ENCODE measurements at regions not wholly inside any gene's neighbourhood (a gene's known extent, or its start where the extent isn't known, plus 50 kb on each side); places are given as distances from the start of the nearest gene placed in this dataset.

DNA sequence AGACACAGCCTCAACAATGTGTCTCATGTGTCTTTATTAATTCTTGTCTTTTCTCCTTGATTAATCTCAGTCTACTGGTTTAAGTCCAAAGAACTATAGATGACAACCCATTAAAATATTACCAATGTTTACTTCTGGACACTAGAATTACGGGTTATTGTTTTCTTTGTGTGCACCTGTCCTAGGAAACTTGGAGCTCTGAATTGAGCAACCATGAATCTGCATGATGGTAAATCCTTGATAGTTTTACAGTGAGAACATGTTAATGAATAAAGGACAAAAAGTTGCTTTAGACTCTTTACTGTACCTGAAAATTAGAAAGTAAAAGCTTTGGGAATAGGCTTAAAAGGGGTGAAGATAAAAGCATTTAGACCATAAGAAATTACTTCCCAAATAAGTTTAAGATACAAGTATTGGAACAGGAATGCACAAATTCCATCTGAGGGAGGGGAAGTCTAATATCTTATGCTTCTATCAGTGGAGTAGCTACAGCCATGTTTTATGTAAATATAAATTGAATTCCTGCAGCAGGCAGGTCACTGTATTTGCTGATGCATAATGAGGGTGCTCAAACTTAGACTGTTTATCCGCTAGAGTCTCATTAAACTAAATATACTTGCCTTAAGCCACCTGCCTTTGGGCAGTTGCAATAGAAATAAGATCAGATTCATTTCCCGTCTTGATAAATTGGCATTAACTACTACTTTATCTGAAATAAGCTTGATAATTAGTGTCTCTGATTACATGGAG is 603.7 kb upstream of the GCFC2 start:
- DNase-seq: no peak

DNA sequence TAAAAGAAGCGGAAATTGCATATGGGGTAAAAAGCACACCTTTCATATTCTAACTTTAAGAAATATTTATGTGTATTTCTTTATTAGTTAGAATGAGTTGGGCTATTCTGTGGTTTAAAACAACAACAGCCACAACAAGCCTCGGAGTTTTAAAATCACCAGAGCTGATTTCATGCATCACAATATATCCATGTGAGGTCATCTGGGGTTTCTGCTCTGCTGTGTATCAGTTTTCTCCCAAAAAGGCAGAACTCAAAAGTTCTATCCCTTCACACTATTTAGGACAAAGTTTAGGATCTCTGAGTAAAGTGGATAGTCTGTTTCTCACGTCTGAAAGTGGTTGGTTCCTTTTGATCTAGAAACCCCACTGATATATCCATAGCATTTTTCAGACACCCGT is 601.5 kb upstream of the GCFC2 start:
- no peak for DNase-seq

DNA sequence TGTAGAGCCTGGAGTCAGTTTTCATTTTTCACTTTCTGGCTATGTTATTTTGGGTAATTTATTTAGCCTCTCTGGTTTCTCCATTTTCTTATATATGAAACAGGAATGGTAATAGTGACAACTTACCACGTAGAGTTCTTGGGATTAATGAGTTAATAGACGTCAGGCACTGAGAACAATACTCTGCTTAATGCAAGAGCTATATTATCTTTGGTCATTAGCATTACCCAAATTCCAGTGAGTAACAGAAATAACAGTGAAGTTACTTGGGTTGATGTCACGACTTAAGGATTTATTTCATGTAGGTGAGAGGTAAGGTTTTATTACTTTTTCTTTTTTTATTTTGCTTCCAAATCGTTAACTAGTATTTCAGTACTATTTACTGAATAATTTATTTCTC is 601.0 kb upstream of the GCFC2 start:
- no peak for DNase-seq

DNA sequence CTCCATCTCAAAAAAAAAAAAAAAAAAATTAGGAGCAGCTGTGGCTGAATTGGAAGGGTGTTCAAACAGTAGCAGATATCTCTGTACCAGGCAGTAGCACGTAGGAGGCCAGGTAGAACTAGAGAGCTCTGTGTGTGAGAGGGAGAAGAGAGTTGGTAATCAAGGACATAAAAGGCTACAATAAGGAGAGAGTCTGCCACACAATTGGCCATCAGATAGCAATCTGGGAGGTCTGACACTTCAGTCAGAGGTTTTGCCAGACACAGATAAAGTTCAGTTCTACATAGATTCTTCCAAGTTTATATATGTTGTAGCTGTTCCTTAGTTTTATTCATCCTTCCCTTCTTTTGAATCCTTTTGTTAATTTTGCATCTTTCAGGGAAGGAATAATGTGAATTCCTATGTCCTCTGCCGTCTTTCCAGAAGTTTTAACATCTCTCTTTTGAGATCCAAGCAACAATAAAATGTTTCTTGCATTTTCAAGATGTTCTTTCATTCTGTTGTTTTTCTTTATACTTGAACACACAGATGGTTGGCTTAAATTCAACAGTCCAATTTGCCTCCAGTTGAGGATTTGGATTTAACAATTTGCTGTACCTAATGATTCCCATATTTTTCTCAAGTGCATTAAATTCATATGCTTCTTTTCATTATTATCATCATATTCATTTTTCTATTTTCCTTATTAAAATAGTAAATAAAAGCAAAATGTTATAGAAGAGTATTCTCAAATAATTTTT is 600.3 kb upstream of the GCFC2 start:
- DNase-seq: no peak

DNA sequence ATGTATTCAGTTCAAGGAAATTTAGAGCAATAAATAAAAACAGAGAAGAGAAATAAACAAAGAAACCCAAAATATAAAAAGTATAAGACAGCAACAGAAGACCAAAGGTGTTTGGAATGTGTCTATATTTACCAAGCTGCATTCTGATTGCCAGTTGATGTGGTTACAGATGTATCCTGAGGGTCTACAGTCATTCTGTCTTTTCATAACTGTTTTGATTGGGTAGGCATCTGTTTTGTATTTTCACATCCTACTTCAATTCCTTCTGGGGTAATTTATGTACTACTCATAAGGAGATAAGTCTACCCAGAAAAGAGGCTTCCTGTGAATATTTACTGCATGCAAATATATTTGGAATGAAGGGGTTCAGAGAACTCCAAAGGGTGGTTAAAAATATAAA is 596.8 kb upstream of the GCFC2 start:
- no peak for DNase-seq

DNA sequence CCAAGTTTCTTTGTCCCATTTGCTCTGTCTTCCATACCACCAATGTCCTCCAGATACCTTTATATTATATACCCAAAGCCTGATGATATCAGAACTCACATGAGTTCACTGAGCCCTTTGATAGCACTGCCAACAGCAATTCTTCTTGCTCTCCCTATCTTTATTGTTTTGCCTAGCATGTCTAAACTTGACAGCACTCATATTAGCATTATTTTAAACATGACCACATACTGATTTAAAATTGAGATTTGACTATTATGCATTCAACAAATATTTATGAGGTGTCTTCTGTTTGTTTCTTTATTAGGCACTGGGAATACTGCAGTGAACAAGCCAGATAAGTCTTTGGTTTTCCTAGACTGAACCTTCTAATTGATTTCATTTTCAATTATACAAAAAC is 587.3 kb upstream of the GCFC2 start:
- no peak for DNase-seq

DNA sequence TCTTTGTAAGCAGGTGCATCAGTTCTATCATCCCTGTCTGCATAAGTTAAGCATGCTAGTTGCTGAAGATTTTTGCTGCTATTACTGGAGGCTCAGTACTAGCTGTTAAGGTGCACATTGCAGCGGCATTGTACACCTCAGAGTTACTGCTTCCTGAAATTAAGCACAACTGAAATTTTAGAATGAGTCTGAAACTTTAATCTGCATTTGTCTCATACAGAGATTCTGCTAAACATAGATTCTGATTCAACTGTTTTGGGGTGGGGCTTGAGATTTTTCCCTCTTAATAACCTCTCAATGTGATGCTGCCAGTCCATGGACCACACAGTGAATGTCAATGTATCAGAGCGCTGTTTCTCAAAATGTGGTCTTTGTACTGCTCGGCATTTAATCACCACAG is 585.7 kb upstream of the GCFC2 start:
- no peak for DNase-seq

DNA sequence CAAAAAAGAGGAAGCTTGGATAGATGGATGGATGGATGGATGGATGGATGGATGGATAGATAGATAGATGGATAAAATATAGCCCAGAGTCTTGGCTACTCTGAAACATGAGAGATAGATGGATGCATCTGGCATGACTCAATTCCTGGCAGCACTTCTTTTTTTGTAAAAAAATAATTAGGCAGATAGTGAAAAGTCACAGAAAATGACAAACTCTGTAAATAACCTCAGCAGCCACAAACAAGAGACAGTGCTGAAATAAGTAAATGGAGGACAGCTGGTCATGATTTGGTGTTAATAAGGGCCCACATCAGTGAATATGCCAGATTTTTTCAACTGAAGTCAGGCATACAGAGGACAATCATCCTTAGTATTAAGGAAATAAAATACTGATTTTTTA is 585.0 kb upstream of the GCFC2 start:
- DNase-seq: no peak

DNA sequence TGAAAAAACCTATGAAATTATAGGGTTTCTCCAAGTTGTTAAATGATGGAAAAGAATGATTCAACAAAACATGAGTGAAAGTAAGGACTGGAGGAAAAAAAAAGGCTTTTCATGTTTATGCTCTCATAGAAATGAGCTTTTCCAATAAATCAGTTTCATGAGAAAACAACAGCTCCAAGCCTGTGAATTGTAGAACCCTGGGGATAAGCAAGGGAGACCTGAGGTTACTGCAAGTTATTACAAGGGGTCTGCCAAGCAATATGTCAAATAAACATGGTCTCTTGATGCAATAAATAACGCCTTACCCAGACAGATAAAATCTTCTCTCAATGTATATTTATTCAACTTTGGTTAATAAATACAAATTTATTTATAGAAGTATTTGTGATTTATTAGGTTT is 577.9 kb upstream of the GCFC2 start:
- no peak for DNase-seq

DNA sequence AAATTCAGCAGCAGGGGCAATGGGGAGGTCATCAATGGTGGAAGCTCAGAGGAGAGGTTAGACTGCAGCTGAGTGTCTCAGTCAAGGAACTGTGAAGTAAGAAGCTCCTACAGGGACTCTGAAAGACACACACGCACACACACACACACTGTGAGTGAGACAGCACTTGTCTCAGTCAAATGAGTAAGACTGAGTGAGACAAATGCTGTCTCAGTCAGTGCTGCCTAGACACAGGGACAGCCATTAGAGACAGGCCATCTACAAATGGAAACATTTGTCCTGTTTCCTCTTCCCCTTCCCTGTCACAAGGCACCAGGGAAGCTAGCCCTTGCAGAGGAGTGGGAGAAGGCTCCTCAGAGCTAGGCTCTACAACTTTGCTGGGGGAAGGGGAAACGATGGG is 577.4 kb upstream of the GCFC2 start:
- no peak for DNase-seq

DNA sequence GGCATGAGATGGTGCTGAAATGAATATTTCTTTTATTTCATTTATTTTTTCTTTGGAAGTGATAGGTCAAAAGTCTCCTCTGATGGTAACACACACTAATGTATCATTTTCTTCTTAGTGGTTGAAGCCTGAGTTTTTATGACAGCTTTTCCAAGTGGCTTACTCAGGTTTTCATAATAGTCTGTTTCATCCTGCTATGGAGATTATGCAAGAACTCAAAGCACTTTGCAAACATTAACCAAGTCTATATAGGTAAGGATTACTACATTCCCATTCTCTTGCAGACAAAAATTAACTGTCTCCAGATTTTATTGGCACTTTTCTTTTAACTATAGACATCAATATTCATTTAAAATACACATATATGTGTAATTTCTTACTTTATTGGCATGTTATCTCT is 572.6 kb upstream of the GCFC2 start:
- no peak for DNase-seq

DNA sequence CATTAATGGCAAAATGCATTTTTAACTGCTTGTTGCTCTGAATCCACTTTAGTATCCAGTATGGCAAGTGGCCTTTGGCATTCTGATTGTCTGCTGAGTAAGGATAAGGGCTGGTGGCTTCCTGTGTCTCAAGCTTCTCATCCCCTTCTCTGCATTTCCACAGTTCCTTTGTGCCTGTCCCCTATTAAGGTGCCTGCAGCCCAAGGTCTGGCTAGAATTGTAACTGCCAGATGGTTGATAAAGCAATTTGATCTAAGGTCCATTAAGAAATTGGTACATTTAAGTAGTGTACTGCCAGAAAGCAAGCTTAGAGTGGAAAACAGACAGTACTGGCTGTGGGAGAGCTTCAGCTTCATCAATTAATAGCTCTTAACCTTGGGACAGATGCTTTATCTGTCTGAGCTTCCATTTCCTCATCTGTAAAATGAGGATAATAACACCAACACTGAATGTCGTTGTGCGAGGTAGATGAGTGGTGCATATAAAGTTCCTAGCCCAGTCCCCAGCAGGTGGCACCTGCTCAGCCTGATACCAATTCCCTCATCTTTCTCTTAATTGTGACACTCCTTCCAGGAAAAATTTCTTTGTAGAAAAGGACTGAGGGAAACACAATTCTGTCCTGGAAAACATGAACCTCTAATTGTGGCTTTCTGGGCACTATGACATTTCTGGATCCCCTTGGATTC is 570.6 kb upstream of the GCFC2 start:
- no peak for DNase-seq

DNA sequence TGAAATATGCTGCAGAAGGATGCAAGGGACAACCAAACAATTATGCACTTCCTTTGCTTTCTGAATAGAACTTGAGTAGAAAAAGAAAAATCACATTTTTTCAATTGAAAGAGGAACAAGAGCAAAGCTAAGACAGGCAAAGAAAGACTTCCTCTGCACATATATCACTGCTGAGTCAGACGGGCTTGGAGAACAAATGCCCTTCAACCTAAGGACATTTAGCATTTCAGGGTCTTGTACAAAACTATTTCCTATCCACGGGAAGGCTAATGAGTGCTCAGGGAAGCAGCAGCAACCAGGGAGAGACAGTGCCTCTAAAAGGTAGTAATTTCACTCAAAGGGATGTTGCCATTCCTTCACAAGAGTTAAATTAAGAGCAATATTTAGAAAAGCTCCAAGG is 570.0 kb upstream of the GCFC2 start:
- DNase-seq: no peak

DNA sequence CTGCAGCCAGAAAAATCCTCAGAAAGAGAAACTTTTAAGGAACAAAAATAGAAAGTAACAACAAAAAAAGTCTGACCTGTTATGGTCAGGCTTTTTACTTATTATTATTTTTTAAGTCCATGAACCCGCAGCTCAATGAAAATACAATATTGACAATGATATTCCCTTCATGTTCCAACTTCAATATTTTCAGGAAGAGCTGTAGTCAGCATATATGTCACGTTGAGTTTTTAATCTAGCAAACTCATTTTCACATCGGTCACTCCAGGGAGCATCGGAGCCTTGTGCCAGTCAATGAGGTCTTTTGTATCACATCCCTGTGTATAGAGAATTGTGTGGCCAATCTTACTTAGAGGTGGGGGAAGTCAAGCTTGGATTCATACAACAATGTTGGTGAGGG is 568.4 kb upstream of the GCFC2 start:
- DNase-seq: no peak

DNA sequence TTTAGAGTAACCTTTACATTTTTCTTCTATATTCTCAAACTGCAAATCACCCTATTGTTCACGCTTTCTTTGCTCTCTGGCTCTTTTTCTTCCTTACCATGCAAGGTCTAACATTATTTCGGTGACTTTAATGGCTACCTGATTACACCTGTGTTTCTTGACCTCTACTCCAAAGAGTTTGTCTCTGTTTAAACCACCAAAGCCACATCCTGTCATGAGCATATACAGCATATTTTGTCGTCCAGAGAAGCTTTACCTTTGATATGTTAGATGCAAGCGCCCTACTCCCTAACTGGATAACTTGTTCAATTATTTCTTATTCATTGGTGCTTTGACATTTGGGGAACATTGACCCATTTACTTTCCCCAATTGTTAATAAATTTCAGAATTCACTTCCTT is 565.1 kb upstream of the GCFC2 start:
- DNase-seq: no peak

DNA sequence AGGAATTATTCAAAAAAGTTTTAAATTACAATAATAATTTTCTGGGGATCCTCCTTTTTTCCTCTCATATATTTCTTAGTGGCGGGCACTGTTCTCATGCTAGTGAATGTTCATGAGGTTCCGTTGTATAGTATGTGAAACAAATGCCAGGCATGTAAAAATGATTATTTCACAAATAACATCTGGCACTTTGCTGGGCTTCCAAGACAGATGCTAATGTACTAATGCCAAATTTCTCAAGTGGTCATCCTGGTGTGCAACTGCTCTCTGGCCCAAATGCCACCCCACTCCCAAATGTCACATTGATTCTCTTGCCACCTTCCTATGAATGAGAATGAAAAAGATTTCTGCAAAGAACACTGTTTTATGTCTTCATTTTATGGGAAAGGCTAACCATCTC is 564.0 kb upstream of the GCFC2 start:
- DNase-seq: no peak

DNA sequence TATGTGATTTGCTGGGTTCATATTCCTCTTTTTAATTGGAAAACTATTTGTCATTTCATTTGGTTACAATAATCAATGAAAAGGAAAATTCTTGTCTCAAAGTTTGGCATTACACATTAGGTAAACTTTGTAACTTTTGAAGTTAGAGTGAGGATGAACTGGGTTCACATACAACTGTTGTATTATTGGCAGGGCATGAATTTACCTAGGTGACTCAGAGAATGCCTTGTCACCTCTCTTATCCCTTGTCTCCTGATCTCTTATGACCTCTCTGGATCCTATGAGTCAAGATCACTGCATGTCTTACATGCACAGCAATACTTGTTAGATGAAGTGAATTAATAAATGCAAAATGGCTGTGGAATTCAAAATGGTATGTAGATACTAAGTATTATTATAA is 563.4 kb upstream of the GCFC2 start:
- no peak for DNase-seq

DNA sequence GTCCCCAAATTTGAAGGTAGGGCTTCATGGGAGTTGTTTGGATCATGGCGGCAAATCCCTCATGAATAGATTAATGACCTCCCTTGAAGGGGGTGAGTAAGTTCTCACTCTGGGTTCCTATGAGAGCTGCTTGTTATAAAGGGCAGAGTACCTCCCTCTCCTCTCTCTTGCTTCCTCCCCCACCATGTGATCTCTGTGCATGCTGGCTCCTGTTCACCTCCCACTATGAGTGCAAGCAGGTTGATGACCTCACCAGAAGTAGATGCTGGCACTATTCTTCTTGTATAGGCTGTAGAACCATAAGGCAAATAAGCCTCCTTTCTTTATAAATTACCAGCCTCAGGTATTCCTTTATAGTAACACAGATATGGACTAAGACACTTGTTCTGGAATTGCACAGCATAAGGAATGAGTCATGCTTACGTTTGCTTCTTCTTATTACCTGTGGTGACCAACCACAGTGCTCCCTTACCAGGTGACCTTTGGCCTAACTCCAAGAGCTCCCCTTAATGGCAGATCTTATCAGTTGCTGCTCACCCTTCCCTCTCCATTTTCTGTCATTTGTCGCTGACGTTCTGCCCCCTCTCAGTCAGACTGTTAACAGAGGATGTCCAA is 559.5 kb upstream of the GCFC2 start:
- DNase-seq: no peak

DNA sequence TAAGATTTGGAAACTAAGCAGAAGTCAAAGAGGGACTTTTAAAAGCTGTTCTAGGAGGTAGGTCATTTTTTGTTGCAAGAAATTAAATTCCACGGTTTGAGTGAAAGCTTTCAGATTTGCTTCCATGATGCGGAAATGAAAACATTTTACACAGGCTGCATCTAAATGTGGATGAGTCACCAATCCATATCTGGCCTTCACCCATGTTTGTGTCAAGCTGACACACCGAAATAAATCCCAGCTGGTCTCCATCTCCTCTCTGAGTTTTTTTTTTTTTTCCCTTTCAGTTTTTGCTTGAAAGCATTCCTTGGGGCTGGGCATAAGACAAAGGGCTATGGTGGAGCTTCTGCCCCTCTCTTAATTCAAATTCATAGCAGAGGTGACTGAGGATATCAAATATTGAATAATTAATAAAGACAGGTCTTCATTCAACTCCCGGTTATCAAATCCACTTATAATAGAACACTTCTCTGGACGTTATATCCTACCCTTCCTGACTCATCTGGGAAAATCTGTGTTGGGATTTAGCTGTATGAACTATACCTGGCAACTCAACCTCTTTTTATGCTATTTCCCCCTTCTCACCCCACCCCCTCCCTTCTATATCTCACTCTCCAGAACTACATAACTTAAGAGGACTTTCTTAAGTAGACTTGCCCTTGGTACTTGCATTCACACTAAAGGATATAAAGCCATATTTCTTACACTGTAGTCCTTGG is 558.3 kb upstream of the GCFC2 start:
- DNase-seq: peak; percentile 6

DNA sequence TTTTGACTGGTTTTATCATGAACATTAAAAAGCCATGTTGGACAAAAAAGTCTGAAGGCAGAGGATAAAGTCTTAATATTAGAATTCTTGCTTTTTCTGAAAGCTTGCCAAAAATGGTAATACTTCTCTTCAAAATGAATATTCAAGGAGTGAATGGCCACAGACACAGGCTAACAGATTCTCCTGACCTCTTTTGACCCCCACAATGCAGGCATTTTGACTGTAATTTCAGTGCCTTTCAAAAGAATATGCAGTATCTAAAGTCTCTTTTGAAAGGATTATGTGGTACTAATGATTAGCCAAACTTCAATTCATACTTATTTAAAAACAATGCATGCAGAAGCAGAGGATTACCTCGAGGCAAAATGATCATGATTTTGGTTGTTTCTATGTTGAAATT is 557.8 kb upstream of the GCFC2 start:
- DNase-seq: no peak

DNA sequence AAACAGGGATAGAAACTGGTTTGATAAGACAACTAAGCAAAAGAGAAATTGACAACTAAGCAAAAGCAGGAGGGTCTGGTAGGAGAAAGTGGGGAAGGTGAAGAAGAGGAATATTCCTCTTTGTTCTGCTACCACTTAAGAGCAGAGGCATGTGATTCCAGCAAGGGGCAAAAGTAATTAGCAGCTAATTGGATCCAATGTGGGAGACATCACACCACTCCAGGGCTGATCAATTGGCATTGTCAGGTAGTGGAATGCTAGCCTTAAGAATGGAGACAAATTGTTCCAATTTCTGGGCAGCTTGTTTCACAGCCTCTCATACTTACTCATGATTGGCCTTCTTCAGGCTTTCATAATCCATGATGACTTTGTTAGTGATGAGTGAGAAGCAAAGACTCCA is 547.1 kb upstream of the GCFC2 start:
- DNase-seq: no peak

DNA sequence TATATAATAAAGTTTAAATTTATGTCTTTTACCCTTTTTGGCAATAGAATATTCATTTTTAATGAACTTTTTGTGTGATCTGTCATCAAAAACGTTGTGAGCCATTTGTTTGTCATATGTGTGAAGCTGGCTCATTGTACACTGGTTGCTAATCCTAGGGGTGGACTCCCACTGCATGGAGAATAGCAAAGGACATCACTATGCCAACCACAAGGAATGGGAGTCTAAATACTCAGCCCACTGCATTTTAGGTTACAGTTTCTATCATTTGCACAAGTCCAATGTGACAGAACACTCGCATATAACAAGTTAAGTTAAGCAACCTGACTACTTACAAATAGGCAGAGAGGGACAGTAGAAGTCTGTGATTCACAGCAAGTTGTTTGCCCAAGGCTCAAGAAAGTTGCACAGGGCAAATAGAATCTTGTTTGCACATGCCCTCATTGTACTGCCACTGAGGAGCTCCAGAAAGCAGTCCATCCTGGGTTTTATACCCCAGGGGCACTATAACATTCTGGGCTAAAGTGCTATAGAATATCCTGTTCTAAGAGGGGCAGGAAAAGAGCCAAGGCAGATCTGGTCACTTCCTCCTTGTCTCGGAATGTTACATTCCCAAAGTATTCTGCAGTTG is 545.9 kb upstream of the GCFC2 start:
- DNase-seq: no peak

All from fibroblast of skin of scalp (primary cell).